CD4-positive, alpha-beta T cell treated with Interleukin-21 for 1 hour (primary cell): ENCODE measurements at regions not wholly inside any gene's neighbourhood (a gene's known extent, or its start where the extent isn't known, plus 50 kb on each side); places are given as distances from the start of the nearest gene placed in this dataset.
"Not testable (repeated sequence)": the region's sequence is repeated elsewhere in the genome, so short reads cannot be mapped to it uniquely, and the experiment has no call there.

Experiments used
- DNase-seq: peaks from one replicate; pipeline ENCODE4 v3.0.0-alpha.2; 2020

DNA sequence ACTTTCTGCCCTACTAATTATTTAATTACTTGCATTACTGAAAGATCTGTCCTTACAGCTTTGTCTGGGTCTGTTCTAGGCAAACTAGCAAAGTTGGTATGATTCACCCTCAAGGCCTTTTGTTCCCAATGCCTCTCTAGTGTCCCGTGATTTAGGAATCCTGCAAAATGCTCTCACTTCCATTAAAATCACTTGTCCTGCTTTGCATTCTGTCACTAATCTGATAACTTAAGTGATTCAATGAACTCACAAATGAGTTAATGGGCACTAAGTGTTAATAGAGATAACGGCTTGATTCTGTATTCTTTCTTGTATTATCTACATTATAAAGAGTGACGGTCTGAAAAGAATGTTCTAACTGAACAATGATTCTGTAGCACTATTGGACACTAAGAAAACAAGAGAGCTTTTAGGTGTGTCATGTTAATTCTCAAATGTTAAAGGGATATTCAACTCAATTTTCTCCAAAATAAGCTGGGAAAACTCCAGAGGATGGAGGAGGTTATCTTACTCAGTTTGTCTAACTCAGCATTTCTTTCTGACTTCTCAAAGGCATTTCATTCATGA is 697.3 kb downstream of the CETN3 start:
- DNase-seq, result no peak

DNA sequence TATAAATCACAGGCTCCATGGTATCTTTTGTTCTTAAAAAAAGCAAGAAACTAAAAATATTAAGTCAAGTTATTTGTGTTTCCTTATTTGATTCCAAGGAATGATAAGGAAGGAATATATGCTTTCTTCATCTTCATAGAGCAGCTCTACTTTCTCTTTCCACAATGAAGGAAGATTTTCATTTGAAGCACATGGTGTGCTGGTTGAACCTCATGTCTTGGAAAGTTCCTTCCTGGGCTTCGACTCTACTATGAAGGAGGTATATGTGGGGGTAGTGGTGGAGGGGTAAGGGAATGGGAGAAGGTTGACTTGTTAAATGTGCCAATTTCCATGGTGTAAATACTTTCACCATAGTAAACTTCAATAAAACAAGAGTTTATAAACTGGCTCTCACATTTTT is 698.0 kb downstream of the CETN3 start:
- no peak for DNase-seq

DNA sequence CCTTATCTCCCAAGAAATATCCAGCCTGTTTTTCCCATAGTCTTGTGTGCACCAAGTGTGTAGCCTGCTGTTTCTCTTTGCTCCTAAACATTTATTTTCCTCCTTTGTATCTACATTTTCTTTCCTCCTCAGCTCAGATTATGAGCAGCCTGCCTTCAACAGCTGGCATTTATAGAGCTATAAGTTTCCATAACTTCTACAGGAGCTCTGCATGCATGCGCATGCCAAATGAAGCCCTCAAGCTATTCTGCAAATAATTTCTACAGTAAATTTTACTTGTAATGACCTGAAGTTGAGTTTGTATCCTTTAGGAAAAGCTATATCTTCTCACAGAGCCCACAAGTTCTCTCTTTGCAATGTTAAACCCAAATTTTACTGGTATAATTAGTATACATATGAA is 699.5 kb downstream of the CETN3 start:
- DNase-seq, result no peak

DNA sequence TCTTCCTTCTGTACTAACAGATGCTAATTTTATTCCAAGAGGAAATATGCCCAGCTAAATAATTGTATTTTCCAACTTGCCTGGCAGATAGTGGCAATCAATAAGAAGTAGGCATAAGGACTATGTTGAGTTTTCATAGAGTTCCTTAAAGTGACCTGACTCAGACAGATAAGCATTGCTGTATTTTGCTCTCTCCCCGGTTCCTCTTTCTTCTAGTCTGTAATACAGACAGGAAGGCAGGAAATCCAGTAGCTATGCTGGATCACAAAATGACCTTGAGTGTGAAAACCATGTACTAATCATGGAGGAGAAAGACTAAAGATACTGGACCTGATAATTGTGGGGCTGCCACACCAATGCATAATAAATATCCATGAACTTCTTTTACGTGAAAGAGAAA is 701.7 kb downstream of the CETN3 start:
- DNase-seq, result no peak

DNA sequence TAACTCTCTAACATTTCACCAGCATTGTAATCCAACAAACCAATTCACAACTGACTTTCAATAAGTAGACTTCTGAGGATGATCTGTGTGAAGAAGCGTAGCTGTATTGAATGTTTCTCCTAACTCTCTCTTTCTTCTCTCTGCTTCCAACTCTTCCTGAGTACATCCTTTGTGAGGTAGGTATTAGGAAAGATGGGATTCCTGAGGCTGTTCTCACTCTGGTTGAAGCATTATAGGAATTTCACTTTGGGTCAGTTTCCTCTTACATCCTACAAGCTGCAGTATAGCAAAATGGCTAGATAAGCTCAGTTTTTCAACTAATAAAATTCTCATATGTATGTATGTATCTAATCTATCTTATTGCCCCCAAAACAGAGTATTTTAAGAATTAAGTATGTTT is 702.8 kb downstream of the CETN3 start:
- DNase-seq, result no peak

DNA sequence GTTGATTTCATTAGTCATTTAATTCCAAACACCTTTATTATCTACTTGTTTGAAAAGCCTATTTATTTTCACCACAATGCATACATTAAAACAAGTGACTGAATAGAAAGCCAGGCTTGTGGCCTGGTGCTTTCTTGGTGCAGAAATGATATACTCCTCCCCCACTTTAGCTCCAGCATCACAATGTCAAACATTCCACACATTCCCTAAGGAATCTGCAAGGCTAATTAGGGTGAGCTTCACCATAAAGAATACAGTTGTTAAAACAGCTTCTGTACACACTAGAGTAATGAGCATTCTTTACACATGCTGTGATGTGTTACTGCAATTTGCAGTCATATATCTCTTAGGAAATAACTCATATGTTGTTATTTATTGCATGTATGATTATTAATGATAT is 705.7 kb downstream of the CETN3 start:
- no peak for DNase-seq

DNA sequence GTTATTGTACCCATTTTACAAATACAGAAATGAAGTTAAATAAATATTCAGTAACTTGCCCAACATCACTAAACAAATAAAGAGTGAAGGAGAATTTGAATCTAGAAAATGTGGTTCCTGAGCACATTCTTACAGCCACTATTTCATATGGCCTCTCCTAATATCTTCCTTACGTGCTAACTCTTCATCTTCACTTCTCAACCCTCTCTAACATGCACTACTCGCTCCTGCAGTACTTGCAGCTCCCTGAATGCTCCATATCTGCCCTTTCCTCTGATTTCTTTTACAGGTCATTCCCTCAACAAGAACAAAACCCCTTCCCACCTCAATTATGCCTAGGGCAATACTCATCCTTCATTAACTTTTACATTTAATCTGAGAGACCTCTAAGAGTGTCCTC is 711.5 kb downstream of the CETN3 start:
- DNase-seq, result no peak

DNA sequence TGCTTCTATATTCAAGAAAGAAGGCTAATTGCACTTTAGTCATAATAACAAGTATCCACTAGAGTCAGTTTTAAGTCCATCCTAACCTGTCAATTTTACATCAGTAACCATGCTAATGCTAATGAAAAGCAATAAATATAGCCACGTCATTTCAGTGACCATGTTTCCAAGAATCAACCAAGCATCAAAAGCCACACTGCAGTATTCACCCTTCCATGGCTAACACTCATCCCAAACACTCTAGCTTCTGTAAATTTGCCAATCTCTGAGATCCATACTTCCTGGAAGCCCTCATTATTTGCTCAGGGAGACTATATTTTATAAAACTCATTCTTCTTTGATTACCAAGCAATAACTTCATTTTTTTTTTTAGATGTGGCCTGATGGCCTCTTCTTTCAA is 712.0 kb downstream of the CETN3 start:
- no peak for DNase-seq

DNA sequence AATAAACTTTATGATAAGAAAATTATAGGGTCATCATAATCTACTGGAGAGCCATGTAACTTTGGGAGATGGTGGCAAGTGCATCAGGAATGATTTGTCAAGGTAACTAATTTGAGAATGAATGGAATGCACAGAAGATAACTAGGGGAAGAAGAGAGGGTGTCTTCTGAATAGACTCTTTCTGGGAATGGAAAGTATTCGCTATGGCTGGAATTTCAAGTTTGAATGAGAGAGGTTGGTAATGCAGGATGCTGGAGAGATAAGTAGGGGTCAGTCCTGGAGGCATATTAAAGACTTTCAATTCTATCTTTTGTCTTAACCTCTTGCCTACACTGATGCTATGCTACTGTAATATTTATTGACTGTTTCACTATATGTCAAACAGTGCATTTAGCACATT is 714.2 kb downstream of the CETN3 start:
- DNase-seq, result no peak

DNA sequence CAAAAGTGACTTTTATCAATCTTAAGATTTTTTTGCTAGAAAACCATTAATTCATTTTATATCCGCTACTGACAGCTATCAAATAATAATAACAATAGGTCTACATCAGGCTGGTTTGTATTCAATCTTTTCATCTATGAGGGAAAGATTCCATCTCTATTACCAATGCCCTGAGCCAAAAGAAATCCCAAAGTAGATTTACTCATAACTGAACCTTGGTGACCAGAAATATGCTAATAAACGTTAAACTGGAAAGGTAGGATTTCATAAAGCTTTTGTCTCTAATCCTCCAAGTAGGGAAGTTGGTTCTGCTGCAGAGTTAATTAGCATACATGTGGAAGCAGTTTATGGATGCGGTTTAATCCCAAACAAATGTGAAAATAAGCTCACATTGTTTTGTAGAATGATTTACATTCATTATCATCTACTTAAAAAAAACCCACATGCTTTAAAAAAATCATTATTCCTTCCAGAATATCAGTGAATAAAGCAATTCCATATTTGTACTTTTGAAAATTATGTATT is 715.5 kb downstream of the CETN3 start:
- no peak for DNase-seq

DNA sequence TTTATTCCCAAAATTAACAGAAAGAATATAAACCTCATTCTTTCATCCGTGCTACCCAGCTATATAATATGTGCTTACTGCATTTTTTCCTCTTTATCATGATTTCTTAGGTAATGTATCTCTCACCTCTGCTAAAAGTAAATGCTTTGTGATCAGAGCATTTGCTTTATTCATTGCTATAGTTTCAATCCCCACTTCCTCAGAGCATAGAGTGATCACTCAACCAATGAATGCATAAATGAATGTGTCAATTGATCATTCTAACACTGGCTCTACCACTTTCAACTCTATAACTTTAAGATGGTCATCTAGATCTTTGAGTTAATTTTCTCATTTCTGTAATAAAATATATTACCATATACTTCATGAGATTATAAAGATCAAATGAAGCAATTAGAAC is 719.2 kb downstream of the CETN3 start:
- DNase-seq, result no peak

DNA sequence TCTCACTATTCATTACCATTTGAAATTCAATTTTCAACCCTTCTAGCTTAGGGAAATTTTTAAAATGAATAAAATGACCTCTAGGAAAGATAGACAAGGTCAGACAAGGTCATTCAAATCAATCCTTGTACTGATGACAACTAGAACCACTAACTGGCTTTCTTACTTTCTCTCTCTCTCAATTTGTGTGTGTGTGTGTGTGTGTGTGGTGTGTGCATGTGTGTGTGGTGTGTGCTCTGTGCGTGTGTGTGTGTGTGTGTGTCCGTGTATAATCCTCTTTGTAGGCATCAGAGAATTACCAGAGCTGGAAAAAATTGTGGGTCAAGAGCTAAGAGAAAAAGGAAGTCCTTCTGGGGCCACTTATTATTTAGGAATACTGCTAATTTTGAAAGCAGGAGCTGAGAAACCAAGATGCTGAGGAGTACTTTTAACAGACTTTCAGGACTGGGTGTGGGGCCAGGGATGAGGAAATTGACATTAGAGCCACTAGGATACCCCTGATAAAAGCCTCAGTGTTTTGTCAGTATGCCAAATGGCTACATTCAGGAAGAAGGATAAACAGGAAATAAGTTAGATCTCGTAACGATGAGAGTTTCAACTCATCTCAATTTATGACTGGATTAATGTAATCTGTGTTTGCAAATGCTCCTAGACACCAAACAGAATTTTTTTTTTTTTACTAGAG is 723.3 kb downstream of the CETN3 start:
- no peak for DNase-seq

DNA sequence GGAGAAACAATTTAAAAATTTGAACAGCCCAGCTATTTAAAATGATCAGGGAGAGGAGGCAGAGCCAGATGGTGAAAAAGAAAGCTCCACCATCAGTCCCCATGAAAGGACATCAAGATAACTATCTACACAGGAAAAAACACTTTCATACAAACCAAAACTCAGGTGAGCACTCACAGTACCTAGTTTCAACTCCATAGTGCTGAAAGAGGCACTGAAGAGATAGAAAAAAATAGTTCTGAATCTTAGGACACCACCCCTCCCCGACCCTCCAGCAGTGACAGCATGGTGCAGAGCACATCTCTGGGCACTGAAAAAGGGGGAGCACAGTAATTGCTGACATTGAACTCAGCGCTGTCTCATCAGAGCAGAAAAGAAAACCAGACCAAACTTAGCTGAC is 732.9 kb downstream of the CETN3 start:
- DNase-seq, result no peak

DNA sequence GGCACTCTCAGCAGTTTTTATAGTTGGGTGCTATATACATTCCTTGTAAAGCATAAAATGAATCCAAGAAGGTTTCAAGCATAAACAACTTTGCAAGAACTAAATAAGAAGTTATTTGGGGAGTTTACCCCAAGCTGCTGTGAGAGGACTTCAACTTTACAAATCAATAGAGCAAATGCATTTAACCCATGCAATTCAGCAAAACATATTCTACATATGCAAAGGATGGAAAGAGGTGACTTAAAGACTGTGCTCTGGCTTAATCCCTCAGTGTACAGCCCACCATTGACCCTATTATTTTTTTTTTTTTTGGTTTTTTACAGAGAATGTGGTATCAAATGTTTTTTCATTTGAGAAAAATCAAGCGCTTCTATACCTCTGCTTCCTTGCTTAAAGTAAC is 736.5 kb downstream of the CETN3 start:
- no peak for DNase-seq

DNA sequence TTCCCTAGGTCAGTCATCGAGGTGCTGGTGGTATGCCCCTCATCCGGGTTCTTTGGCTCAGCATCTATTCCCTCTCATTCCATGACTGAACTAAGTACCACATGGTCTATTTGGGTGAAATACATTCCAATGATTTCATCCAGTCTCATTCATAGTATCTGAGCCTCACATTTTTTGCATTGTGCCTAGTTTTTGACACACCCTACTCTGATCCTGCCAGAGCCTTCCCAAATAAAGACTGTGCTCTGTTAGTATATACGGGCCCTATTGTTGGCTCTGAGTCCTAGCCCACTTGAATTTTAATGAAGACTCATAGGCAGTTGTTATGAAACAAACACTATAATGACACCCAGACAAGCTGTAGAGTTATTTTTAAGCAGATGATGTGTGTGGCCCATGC is 740.7 kb downstream of the CETN3 start:
- no peak for DNase-seq

DNA sequence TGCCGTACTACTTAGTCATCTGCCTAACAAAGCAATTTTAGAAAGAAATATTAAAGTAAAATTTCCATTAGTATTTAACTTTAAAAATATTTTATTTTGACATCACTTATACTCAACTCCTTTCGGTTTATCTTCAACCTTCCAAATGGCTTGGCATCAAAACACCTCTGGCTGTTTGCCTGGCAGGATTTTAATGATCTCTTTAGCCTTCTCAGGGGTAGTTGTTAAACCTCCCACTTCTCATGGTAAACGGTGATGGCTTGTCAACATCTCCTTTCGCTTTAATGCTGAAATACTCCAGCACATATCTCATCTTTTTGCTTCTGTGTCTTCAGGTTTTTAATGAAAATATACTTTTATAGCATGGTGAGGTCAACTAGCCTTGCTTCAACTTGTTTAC is 747.1 kb downstream of the CETN3 start:
- no peak for DNase-seq

DNA sequence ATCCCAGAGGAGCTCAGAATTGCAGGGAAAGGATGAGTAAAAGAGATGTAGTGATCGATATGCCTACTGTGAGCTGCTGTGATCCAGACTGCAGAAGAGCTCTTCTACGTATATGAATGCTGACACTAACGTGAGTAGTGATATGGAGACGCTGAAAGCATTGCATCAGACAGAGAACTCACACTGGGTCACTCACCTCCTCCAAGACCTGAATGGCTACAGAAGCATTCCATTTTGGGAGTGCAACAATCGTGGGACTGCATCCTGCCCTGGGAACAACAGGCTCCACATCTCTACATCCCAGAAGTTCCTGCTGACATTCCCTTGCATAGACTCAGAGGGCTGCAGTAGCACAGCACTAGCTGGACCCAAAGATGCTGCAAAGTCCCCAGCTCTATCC is 755.9 kb upstream of the MEF2C start:
- no peak for DNase-seq

DNA sequence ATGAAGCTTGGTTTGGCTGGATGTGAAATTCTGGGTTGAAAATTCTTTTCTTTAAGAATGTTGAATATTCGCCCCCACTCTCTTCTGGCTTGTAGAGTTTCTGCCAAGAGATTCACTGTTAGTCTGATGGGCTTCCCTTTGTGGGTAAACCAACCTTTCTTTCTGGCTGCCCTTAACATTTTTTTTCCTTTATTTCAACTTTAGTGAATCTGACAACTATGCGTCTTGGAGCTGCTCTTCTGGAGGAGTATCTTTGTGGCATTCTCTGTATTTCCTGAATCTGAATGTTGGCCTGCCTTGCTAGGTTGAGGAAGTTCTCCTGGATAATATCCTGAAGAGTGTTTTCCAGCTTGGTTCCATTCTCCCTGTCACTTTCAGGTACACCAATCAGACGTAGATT is 751.2 kb upstream of the MEF2C start:
- DNase-seq, result not testable (repeated sequence)

DNA sequence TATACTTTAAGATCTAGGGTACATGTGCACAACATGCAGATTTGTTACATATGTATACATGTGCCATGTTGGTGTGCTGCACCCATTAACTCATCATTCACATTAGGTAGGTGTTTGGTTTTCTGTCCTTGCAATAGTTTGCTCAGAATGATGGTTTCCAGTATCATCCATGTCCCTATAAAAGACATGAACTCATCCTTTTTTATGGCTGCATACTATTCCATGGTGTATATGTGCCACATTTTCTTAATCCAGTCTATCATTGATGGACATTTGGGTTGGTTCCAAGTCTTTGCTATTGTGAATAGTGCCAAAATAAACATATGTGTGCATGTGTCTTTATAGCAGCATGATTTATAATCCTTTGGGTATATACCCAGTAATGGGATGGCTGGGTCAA is 747.1 kb upstream of the MEF2C start:
- not testable (repeated sequence) for DNase-seq

DNA sequence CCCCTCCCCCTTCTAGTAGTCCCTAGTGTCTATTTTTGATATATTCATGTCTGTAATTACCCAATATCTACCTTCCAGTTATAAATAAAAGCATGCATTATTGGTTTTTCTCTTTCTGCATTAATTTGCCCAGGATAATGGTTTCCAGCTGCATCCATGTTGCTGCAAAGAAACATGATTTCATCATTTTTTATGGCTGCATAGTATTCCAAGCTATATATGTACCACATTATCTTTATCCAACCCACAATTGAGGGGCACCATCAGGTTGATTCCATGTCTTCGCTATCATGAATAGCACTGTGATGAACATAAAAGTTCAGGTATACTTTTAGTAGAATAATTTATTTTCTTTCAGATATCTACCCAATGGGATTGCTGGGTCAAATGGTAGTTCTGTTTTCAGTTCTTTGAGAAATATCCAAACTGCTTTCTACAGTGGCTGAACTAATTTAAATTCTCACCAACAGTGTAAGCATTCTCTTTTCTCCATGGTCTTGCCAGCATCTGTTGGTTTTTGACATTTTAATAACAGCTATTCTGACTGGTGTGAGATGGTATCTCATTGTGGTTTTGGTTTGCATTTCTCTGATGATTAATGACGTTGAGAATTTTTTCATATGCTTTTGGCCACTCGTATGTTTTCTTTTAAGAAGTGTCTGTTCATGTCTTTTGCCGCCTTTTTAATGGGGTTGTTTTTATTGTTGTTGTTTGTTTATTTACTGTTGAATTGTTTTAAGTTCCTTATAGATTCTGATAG is 746.1 kb upstream of the MEF2C start:
- no peak for DNase-seq

DNA sequence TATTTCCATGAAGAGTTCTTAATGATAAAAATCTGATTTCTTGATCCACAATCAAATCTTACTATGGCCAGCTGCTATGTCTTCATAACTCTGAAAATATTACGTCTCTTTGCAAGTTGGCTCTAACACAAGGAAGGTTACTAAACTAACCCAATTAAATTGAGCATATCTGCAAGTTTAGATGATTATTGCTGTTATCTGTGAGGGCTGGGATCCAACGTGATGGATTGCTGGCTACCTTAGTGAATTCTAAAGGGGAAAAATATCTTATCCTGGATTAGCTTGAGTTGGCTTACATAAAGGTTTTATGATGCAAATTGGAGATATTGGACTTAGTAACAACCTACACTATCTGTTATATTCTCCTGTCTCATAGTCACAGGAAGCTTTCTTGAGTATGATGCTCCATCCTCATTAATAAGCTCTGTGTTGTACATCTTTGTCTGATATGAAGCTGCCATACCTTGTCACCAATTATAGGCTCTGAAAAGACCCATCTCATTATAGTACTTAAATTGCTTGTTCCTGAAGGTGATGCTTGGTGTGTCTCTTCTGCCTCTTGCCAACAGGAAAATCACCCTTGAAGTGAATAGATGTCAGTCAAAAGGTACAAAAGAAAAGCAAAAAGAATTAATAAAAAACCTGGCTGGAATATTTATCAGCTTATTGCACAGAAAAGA is 733.0 kb upstream of the MEF2C start:
- DNase-seq, result no peak

DNA sequence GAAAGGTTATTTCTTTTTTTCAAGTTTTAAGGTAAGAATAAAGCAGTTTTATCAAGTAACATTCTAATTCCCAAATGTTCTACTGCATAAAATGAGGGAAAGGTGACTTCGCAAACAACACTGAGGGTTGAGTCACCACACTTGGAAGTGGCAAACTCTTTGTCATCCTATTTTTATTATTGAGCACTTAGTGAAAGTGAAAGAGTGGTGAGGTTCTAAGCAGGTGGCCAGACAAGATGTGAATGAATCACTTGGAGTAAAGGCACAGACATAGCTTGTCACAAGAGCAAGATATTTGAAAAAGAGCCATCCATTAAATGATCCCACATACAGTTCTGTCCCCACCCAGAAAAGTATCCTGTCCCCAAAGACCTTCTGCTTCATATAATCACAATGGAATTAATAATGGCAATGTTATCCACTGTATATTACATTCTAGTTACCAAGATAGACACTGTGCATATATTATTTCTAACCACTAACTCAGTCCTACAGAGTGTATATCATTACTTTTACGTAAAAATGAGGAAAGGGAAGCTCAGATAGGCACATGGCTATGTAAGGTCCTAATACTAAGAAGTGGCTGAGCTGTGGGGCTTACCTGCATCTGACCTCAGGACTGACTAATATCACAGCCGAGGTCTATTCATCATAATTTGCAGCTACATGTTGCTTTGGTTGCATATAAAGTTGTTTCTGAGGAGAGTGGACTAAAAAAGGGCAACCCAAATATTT is 730.4 kb upstream of the MEF2C start:
- DNase-seq, result no peak

DNA sequence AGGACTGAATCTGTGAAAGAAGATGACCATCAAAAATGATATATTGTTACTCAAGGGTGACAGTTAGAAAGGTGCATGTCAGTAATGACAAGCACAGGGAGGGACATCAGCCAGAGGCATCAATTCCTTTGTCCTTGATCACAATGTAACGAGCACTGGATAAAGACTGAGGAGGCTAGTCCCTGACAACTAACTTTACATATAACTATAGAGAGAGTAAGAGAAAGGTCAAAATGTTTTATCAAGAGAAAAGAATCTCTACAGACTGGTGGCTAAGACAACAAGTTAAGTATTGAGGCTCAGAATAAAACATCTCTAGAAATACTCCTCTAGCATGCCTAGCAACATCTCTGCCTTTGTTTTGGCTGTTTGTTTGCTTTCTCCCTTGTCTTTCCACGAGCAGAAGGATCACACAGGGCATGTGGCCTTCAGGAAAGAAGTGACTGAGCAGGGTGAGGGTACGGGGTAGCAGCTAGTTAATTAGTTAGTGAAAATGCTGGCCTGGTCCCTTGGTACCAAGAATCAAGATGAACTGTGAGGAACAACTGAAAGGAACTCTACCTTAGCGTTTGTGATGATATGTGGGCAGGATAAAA is 724.1 kb upstream of the MEF2C start:
- DNase-seq, result no peak
